Retinal pigment epithelial cell (primary cell): ENCODE measurements at regions not wholly inside any gene's neighbourhood (a gene's known extent, or its start where the extent isn't known, plus 50 kb on each side); places are given as distances from the start of the nearest gene placed in this dataset.

Experiments
- DNase-seq: peaks from one replicate; pipeline ENCODE4 v3.0.0-alpha.2; 2010; ENCODE audit warnings: low read depth
- H3K4me3 ChIP-seq: 2 replicates; pipeline ENCODE4 v1.5.1; 2011; ENCODE audit warnings: mild to moderate bottlenecking, low read length, control low read depth, moderate library complexity
- TF ChIP-seq, protein P1 (sequence below): conservative IDR thresholded peaks from 2 replicates; pipeline ENCODE4 v1.5.1; 2011; ENCODE audit warnings: low read depth, low read length, control low read depth, inconsistent platforms

DNA sequence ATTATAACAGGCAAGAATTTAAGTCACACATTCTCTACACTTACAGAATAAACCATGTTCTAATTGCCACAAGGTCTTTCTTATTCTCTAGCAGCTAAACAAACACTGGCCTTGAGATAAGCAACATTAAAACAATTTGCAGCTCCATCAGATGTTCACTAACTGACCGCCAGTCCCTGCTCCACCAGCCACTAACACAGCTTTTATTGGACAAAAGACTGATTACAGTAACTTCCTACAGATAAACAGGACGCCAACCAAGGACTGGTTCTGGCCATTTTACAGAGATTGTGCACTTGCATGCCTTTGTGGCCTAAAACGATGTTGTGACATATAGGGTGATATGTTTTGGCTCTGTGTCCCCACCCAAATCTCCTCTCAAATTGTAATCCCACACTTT, 388.9 kb upstream of the LRRC4C start:
- TF ChIP-seq, protein P1, sequence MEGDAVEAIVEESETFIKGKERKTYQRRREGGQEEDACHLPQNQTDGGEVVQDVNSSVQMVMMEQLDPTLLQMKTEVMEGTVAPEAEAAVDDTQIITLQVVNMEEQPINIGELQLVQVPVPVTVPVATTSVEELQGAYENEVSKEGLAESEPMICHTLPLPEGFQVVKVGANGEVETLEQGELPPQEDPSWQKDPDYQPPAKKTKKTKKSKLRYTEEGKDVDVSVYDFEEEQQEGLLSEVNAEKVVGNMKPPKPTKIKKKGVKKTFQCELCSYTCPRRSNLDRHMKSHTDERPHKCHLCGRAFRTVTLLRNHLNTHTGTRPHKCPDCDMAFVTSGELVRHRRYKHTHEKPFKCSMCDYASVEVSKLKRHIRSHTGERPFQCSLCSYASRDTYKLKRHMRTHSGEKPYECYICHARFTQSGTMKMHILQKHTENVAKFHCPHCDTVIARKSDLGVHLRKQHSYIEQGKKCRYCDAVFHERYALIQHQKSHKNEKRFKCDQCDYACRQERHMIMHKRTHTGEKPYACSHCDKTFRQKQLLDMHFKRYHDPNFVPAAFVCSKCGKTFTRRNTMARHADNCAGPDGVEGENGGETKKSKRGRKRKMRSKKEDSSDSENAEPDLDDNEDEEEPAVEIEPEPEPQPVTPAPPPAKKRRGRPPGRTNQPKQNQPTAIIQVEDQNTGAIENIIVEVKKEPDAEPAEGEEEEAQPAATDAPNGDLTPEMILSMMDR: no peak
- no peak for DNase-seq
- no peak overlapping the region for H3K4me3 ChIP-seq

DNA sequence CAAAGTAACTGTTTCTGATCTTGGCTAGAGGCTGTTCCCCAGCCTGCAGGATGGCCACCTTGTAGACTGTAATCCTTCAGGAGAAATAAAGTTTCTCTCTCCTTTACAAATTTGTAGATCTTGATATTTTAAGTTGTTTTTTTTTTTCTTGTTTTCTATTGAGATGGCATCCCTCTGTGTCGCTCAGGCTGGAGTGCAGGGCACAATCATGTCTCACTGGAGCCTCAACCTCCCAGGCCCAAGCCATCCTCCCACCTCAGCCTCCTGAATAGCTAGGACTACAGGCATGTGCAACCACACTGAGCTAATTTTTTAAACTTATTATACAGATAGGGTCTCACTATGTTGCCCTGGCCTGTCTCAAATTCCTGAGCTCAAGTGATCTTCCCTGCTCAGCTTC, 389.8 kb upstream of the LRRC4C start:
- DNase-seq: no peak
- TF ChIP-seq, protein P1: no peak

GRCh38 chr11:41851743-41852142, 392.3 kb upstream of the LRRC4C start:
- DNase-seq: no peak
- TF ChIP-seq, protein P1: no peak
- no peak overlapping the region for H3K4me3 ChIP-seq

More for the DNA sequence above, 389.8 kb upstream of the LRRC4C start:
- H3K4me3 ChIP-seq: no peak overlapping the region

GRCh38 chr11:41861838-41862237, 402.4 kb upstream of the LRRC4C start:
- TF ChIP-seq, protein P1: no peak
- H3K4me3 ChIP-seq: no peak overlapping the region
- DNase-seq: no peak

GRCh38 chr11:41866525-41866924, 407.1 kb upstream of the LRRC4C start:
- DNase-seq: no peak
- no peak overlapping the region for H3K4me3 ChIP-seq
- TF ChIP-seq, protein P1: no peak

DNA sequence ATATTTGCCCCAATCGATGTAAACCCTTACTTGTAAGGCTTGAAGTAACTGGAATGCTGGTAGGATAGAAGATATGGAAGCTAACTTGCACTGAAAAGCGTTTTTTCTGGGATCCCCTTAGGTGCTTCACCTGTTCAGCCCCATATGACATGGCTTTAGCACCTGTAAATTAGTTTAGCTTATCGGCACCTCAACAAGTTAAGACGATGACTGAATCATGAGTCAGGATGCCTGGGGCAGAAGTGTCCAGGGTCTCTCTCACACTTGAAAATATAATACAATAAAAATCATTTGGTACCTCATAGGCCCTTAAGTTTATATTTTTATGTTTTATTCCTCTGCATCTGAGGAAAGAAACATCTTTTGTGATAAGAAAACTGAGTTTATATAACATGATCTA, 409.2 kb upstream of the LRRC4C start:
- TF ChIP-seq, protein P1: no peak
- no peak for DNase-seq
- no peak overlapping the region for H3K4me3 ChIP-seq

GRCh38 chr11:41872426-41872825, 413.0 kb upstream of the LRRC4C start:
- no peak overlapping the region for H3K4me3 ChIP-seq
- TF ChIP-seq, protein P1: no peak
- no peak for DNase-seq
